ENCODE measurements at regions not wholly inside any gene's neighbourhood (a gene's known extent, or its start where the extent isn't known, plus 50 kb on each side); places are given as distances from the start of the nearest gene placed in this dataset.

DNA sequence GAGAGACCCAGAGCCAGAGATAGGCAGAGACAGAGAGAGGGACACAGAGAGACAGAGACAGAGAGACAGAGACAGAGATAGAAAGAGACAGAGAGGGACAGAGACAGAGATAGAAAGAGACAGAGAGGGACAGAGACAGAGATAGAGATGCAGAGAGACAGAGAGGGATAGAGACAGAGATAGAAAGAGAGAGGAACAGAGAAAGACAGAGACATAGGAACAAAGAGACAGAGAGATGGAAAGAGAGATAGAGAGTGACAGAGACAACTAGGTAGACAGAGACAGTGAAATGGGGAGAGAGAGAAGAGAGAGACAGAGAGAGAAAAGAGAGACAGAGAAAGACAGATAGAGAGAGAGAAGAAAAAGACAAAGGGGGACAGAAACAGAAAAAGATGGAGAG, 165.4 kb upstream of the FOXQ1 start (continued):
- TF ChIP-seq RELA (CRISPR knock-in tag; IDR thresholded peaks at IDR 0.05; ENCODE audit: borderline replicate concordance) (no peak), HMGA2 (CRISPR knock-in tag; IDR thresholded peaks at IDR 0.05) (no peak), ZNF671 (CRISPR knock-in tag; IDR thresholded peaks at IDR 0.05) (no peak)
- TF ChIP-seq, protein P1, sequence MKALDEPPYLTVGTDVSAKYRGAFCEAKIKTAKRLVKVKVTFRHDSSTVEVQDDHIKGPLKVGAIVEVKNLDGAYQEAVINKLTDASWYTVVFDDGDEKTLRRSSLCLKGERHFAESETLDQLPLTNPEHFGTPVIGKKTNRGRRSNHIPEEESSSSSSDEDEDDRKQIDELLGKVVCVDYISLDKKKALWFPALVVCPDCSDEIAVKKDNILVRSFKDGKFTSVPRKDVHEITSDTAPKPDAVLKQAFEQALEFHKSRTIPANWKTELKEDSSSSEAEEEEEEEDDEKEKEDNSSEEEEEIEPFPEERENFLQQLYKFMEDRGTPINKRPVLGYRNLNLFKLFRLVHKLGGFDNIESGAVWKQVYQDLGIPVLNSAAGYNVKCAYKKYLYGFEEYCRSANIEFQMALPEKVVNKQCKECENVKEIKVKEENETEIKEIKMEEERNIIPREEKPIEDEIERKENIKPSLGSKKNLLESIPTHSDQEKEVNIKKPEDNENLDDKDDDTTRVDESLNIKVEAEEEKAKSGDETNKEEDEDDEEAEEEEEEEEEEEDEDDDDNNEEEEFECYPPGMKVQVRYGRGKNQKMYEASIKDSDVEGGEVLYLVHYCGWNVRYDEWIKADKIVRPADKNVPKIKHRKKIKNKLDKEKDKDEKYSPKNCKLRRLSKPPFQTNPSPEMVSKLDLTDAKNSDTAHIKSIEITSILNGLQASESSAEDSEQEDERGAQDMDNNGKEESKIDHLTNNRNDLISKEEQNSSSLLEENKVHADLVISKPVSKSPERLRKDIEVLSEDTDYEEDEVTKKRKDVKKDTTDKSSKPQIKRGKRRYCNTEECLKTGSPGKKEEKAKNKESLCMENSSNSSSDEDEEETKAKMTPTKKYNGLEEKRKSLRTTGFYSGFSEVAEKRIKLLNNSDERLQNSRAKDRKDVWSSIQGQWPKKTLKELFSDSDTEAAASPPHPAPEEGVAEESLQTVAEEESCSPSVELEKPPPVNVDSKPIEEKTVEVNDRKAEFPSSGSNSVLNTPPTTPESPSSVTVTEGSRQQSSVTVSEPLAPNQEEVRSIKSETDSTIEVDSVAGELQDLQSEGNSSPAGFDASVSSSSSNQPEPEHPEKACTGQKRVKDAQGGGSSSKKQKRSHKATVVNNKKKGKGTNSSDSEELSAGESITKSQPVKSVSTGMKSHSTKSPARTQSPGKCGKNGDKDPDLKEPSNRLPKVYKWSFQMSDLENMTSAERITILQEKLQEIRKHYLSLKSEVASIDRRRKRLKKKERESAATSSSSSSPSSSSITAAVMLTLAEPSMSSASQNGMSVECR (CRISPR knock-in tag; IDR thresholded peaks at IDR 0.05; ENCODE audit: borderline replicate concordance), result no peak

DNA sequence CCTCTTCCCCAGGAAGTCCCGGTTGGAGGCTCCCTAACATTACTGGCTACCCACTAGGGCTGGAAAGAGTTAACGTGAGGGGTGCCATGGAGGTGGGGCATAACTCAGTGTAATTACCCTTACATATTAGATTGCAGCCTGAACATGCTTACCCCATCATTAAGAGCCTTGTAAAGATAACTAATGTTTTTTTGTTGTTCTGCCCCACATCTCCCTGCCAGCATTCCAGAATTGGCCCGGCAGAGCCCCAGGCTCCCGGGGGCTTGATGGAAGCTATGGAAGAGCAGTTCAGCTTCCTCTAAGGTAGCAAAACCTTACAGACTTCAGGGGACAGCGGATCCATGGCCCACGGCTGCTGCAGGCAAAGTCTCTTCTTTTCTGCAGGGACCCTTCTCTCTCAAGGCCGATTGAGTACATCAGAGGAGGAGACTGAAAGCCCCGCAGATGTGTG, 166.1 kb upstream of the FOXQ1 start:
- DNase-seq (ENCODE audit: low spot score) (no peak), ATAC-seq (no peak)
- no peaks in the 10 kb centered on the region for H3K9me3 Mint-ChIP-seq
- no peaks in the 10 kb centered on the region for H3K36me3 Mint-ChIP-seq
- no peak overlapping the region for H3K4me3 Mint-ChIP-seq
- H3K27ac Mint-ChIP-seq, result no peak overlapping the region
- TF ChIP-seq, protein P2, sequence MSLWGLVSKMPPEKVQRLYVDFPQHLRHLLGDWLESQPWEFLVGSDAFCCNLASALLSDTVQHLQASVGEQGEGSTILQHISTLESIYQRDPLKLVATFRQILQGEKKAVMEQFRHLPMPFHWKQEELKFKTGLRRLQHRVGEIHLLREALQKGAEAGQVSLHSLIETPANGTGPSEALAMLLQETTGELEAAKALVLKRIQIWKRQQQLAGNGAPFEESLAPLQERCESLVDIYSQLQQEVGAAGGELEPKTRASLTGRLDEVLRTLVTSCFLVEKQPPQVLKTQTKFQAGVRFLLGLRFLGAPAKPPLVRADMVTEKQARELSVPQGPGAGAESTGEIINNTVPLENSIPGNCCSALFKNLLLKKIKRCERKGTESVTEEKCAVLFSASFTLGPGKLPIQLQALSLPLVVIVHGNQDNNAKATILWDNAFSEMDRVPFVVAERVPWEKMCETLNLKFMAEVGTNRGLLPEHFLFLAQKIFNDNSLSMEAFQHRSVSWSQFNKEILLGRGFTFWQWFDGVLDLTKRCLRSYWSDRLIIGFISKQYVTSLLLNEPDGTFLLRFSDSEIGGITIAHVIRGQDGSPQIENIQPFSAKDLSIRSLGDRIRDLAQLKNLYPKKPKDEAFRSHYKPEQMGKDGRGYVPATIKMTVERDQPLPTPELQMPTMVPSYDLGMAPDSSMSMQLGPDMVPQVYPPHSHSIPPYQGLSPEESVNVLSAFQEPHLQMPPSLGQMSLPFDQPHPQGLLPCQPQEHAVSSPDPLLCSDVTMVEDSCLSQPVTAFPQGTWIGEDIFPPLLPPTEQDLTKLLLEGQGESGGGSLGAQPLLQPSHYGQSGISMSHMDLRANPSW (CRISPR knock-in tag; conservative IDR thresholded peaks at IDR 0.05; ENCODE audit: low read depth), result no peak
- TF ChIP-seq ZNF138 (CRISPR knock-in tag; conservative IDR thresholded peaks at IDR 0.05), result no peak
- ChIA-PET POLR2A (no interaction called here), CTCF (no interaction called here)
- peaks cover 2% of the 10 kb centered on the region; the same call in 1 of the 2 replicates for H3K4me1 Mint-ChIP-seq
- peaks cover 5% of the 10 kb centered on the region for H3K27me3 Mint-ChIP-seq (ENCODE audit: low read depth)

DNA sequence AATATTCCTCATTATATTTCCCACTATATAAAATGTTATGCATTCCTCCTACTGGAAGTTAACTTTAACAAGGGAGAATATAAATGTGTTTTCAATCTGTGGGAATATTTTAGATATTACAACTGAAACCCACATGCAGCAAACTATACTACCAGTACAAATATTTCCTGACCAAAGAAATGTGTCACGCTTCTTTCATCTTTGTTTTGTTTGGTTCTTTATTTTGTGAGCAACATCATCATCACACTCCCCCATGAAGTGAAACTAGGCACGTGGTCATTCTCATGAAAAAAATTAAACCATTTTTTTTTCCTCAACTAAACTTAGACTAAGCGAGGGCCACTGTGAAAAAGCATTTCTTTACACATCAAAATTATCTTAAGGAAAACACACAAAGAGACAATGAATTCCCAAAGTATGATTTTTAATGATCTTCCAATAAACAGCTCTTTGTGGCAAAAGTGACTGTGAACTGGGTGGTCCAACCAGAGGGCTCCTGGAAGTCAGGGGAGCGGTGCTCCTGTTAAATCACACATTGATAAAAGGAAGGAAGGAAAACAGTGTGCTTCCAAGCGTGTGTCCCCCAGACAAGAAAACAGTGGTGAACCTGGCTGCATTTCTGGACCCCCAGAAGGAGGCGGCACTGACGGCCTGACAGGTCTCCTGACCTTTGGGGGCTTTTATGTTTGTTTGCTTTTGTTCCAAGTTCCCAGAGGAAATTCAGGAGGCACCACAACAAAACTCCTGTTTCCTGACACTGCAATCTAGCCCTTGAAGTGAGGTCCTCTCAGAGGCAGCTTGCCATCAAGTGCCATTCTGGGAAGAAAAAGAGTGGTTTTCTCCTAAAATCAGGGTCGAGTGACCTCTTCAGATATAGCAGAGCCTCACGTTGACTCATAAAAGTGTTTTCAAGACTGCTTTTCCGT, 166.8 kb upstream of the FOXQ1 start:
- H3K4me3 Mint-ChIP-seq, result no peak overlapping the region
- ChIA-PET CTCF (no interaction called here), POLR2A (no interaction called here)
- DNase-seq (ENCODE audit: low spot score) (no peak), ATAC-seq (no peak)
- no peaks in the 10 kb centered on the region for H3K36me3 Mint-ChIP-seq
- H3K27ac Mint-ChIP-seq, result no peak overlapping the region
- H3K9me3 Mint-ChIP-seq, result no peaks in the 10 kb centered on the region
- peaks cover 2% of the 10 kb centered on the region; the same call in 1 of the 2 replicates for H3K4me1 Mint-ChIP-seq
- H3K27me3 Mint-ChIP-seq (ENCODE audit: low read depth), result peaks cover 5% of the 10 kb centered on the region
- TF ChIP-seq ELF4 (CRISPR knock-in tag; IDR thresholded peaks at IDR 0.05; ENCODE audit: low read depth) (no peak), CREB1 (CRISPR knock-in tag; IDR thresholded peaks at IDR 0.05) (no peak), SP1 (CRISPR knock-in tag; conservative IDR thresholded peaks at IDR 0.05) (no peak), NFE2L1 (CRISPR knock-in tag; IDR thresholded peaks at IDR 0.05) (no peak), NFATC4 (CRISPR knock-in tag; IDR thresholded peaks at IDR 0.05) (no peak), JUN (CRISPR knock-in tag; IDR thresholded peaks at IDR 0.05) (no peak), RELA (CRISPR knock-in tag; IDR thresholded peaks at IDR 0.05; ENCODE audit: borderline replicate concordance) (no peak), MXD4 (CRISPR knock-in tag; IDR thresholded peaks at IDR 0.05; ENCODE audit: borderline replicate concordance) (no peak), JAZF1 (CRISPR knock-in tag; IDR thresholded peaks at IDR 0.05) (no peak), TEAD1 (CRISPR knock-in tag; IDR thresholded peaks at IDR 0.05) (no peak), SMAD3 (CRISPR knock-in tag; IDR thresholded peaks at IDR 0.05; ENCODE audit: borderline replicate concordance) (no peak), ZNF219 (CRISPR knock-in tag; IDR thresholded peaks at IDR 0.05; ENCODE audit: borderline replicate concordance) (no peak), GRHL2 (CRISPR knock-in tag; IDR thresholded peaks at IDR 0.05; ENCODE audit: insufficient replicate concordance, severe bottlenecking) (no peak)
- TF ChIP-seq, protein P3, sequence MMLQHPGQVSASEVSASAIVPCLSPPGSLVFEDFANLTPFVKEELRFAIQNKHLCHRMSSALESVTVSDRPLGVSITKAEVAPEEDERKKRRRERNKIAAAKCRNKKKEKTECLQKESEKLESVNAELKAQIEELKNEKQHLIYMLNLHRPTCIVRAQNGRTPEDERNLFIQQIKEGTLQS (CRISPR knock-in tag; conservative IDR thresholded peaks at IDR 0.05), result no peak
- TF ChIP-seq, protein P4, sequence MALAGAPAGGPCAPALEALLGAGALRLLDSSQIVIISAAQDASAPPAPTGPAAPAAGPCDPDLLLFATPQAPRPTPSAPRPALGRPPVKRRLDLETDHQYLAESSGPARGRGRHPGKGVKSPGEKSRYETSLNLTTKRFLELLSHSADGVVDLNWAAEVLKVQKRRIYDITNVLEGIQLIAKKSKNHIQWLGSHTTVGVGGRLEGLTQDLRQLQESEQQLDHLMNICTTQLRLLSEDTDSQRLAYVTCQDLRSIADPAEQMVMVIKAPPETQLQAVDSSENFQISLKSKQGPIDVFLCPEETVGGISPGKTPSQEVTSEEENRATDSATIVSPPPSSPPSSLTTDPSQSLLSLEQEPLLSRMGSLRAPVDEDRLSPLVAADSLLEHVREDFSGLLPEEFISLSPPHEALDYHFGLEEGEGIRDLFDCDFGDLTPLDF (CRISPR knock-in tag; IDR thresholded peaks at IDR 0.05), result no peak
- TF ChIP-seq, protein P2 (CRISPR knock-in tag; conservative IDR thresholded peaks at IDR 0.05; ENCODE audit: low read depth), result no peak
